ENCODE measurements at regions not wholly inside any gene's neighbourhood (a gene's known extent, or its start where the extent isn't known, plus 50 kb on each side); places are given as distances from the start of the nearest gene placed in this dataset.
"Not testable (repeated sequence)": the region's sequence is repeated elsewhere in the genome, so short reads cannot be mapped to it uniquely, and the experiment has no call there.

- Mint-ChIP-seq H3K9me3 (peaks cover 28% of the 10 kb centered on the region; the same call in 1 of the 2 replicates), H3K27me3 (ENCODE audit: insufficient read depth) (no peaks in the 10 kb centered on the region), H3K36me3 (ENCODE audit: low read depth) (no peaks in the 10 kb centered on the region), H3K4me1 (ENCODE audit: low read depth) (no peaks in the 10 kb centered on the region; the same call in 1 of the 2 replicates), H3K27ac (no peak overlapping the region), H3K4me3 (no peak overlapping the region)
- peak; percentile 19; the same call in 1 of the 2 replicates for TF ChIP-seq CTCF (IDR thresholded peaks at IDR 0.05)
- no peak for DNase-seq
Measured at GRCh38 chr4:34953145-34953799, 1291.0 kb downstream of the ARAP2 start.

- no peaks in the 10 kb centered on the region for H3K9me3 Mint-ChIP-seq
- no peaks in the 10 kb centered on the region; the same call in 1 of the 2 replicates for H3K36me3 Mint-ChIP-seq (ENCODE audit: low read depth)
- H3K4me3 Mint-ChIP-seq = no peak overlapping the region
- no peaks in the 10 kb centered on the region; the same call in 1 of the 2 replicates for H3K27me3 Mint-ChIP-seq (ENCODE audit: insufficient read depth)
- TF ChIP-seq CTCF (IDR thresholded peaks at IDR 0.05) = no peak
- no peak for DNase-seq
- no peak overlapping the region for H3K27ac Mint-ChIP-seq
- H3K4me1 Mint-ChIP-seq (ENCODE audit: low read depth) = no peaks in the 10 kb centered on the region; the same call in 1 of the 2 replicates
Measured at GRCh38 chr4:34964613-34965012, 1279.7 kb downstream of the ARAP2 start.

- no peaks in the 10 kb centered on the region for H3K9me3 Mint-ChIP-seq
- H3K36me3 Mint-ChIP-seq (ENCODE audit: low read depth) = no peaks in the 10 kb centered on the region; the same call in 1 of the 2 replicates
Measured at GRCh38 chr4:34972189-34972588, 1272.1 kb downstream of the ARAP2 start.

GRCh38 chr4:34973650-34974312 lies 1270.5 kb downstream of the ARAP2 start:
- Mint-ChIP-seq H3K27me3 (ENCODE audit: insufficient read depth) (no peaks in the 10 kb centered on the region), H3K9me3 (0 out of 2 replicates have a peak, but pooled peaks cover 3% of the 10 kb centered on the region), H3K27ac (no peak overlapping the region), H3K36me3 (ENCODE audit: low read depth) (no peaks in the 10 kb centered on the region; the same call in 1 of the 2 replicates), H3K4me3 (no peak overlapping the region), H3K4me1 (ENCODE audit: low read depth) (no peaks in the 10 kb centered on the region; the same call in 1 of the 2 replicates)
- TF ChIP-seq CTCF (IDR thresholded peaks at IDR 0.05) = no peak
- no peak for DNase-seq

More at GRCh38 chr4:34972189-34972588, 1272.1 kb downstream of the ARAP2 start:
- no peaks in the 10 kb centered on the region; the same call in 1 of the 2 replicates for H3K4me1 Mint-ChIP-seq (ENCODE audit: low read depth)
- no peak overlapping the region for H3K27ac Mint-ChIP-seq
- H3K27me3 Mint-ChIP-seq (ENCODE audit: insufficient read depth) = no peaks in the 10 kb centered on the region
- DNase-seq = no peak
- TF ChIP-seq CTCF (IDR thresholded peaks at IDR 0.05) = no peak
- no peak overlapping the region for H3K4me3 Mint-ChIP-seq

- Mint-ChIP-seq H3K4me1 (ENCODE audit: low read depth) (no peaks in the 10 kb centered on the region; the same call in 1 of the 2 replicates), H3K27ac (no peak overlapping the region)
Measured at GRCh38 chr4:34974313-34974680, 1270.0 kb downstream of the ARAP2 start.

GRCh38 chr4:35021222-35021621 lies 1223.1 kb downstream of the ARAP2 start:
- H3K27ac Mint-ChIP-seq = peak overlapping the region; percentile 82; the same call in 1 of the 2 replicates
- peaks cover 35% of the 10 kb centered on the region; the same call in 1 of the 2 replicates for H3K4me1 Mint-ChIP-seq (ENCODE audit: low read depth)
- H3K9me3 Mint-ChIP-seq = peaks cover 36% of the 10 kb centered on the region
- H3K27me3 Mint-ChIP-seq (ENCODE audit: insufficient read depth); H3K36me3 Mint-ChIP-seq (ENCODE audit: low read depth); DNase-seq: not testable (repeated sequence)
- peak overlapping the region; percentile 87; the same call in 1 of the 2 replicates for H3K4me3 Mint-ChIP-seq

More at GRCh38 chr4:34974313-34974680, 1270.0 kb downstream of the ARAP2 start:
- Mint-ChIP-seq H3K9me3 (0 out of 2 replicates have a peak, but pooled peaks cover 3% of the 10 kb centered on the region), H3K4me3 (no peak overlapping the region), H3K27me3 (ENCODE audit: insufficient read depth) (no peaks in the 10 kb centered on the region), H3K36me3 (ENCODE audit: low read depth) (no peaks in the 10 kb centered on the region; the same call in 1 of the 2 replicates)
- no peak for TF ChIP-seq CTCF (IDR thresholded peaks at IDR 0.05)
- DNase-seq = no peak

Measured in HFFc6 (cell line).